Spinal cord (tissue), 9 donors: ENCODE measurements at regions not wholly inside any gene's neighbourhood (a gene's known extent, or its start where the extent isn't known, plus 50 kb on each side); places are given as distances from the start of the nearest gene placed in this dataset.

ENCODE experiments used
- DNase-seq, 6 donors: peaks; one replicate each; pipeline versions ENCODE4 v3.0.0 to v3.0.0-alpha.2; 2013 to 2015; ENCODE audit warnings: low spot score in 6 of 6, low read depth in 4 of 6
- H3K27ac ChIP-seq: one replicate; pipeline ENCODE4 v1.5.1; 2013; ENCODE audit warnings: low read depth, low read length, control low read depth
- H3K27me3 ChIP-seq: one replicate; pipeline ENCODE4 v1.6.1; 2013; ENCODE audit warnings: low read length; ENCODE audit not compliant: control insufficient read depth, insufficient read depth
- H3K36me3 ChIP-seq: one replicate; pipeline ENCODE4 v1.6.1; 2013; ENCODE audit warnings: low read length; ENCODE audit not compliant: control insufficient read depth, insufficient read depth
- H3K4me1 ChIP-seq: one replicate; pipeline ENCODE4 v1.6.1; 2013; ENCODE audit warnings: low read length; ENCODE audit not compliant: control insufficient read depth, insufficient read depth
- H3K4me3 ChIP-seq: one replicate; pipeline ENCODE4 v1.5.1; 2013; ENCODE audit warnings: low read depth, low read length, control low read depth
- H3K9me3 ChIP-seq: one replicate; pipeline ENCODE4 v1.6.1; 2013; ENCODE audit warnings: low read length; ENCODE audit not compliant: control insufficient read depth, insufficient read depth
- WGBS: methylation state at CpG from one replicate; pipeline ENCODE4 v1.1.5; 2013; ENCODE audit warnings: missing lambda C conversion rate; ENCODE audit not compliant: insufficient coverage; 5-methylcytosine and 5-hydroxymethylcytosine counted together
- donor health status: healthy.

- Histone ChIP-seq H3K27me3 (no peaks in the 10 kb centered on the region), H3K27ac (no peak overlapping the region), H3K36me3 (no peaks in the 10 kb centered on the region), H3K9me3 (no peaks in the 10 kb centered on the region), H3K4me1 (no peaks in the 10 kb centered on the region), H3K4me3 (no peak overlapping the region)
- peak in 1 of 6 donors; percentile 47 for DNase-seq
- WGBS = 78% methylated on average over 1 of the region's 5 CpGs
These were observed 294.8 kb downstream of the RNF144B start for GRCh38 chr6:18681832-18682503.

- H3K36me3 ChIP-seq = no peaks in the 10 kb centered on the region
- H3K27me3 ChIP-seq = no peaks in the 10 kb centered on the region
- DNase-seq = no peak
- H3K4me3 ChIP-seq = no peak overlapping the region
- no peaks in the 10 kb centered on the region for H3K9me3 ChIP-seq
- H3K4me1 ChIP-seq = no peaks in the 10 kb centered on the region
- H3K27ac ChIP-seq = no peak overlapping the region
- WGBS = no CpG with 5 or more reads among the region's 3 CpGs
These were observed 297.2 kb downstream of the RNF144B start for GRCh38 chr6:18684343-18684742.

- Histone ChIP-seq H3K27ac (no peak overlapping the region), H3K4me1 (no peaks in the 10 kb centered on the region), H3K4me3 (no peak overlapping the region), H3K27me3 (no peaks in the 10 kb centered on the region), H3K9me3 (no peaks in the 10 kb centered on the region), H3K36me3 (no peaks in the 10 kb centered on the region)
- DNase-seq = peak in 1 of 6 donors; percentile 55
- 38% methylated on average over 3 of the region's 7 CpGs for WGBS
These were observed 306.0 kb downstream of the RNF144B start for GRCh38 chr6:18692929-18693685.

GRCh38 chr6:18693881-18694280 is 306.7 kb downstream of the RNF144B start:
- no peaks in the 10 kb centered on the region for H3K36me3 ChIP-seq
- H3K4me1 ChIP-seq = no peaks in the 10 kb centered on the region
- H3K27me3 ChIP-seq = no peaks in the 10 kb centered on the region
- H3K4me3 ChIP-seq = no peak overlapping the region
- 10% methylated on average over 6 of the region's 6 CpGs for WGBS
- H3K27ac ChIP-seq = no peak overlapping the region
- peak in 2 of 6 donors; percentile 22 to 88 for DNase-seq
- H3K9me3 ChIP-seq = no peaks in the 10 kb centered on the region

GRCh38 chr6:18703546-18703945 is 316.4 kb downstream of the RNF144B start:
- Histone ChIP-seq H3K27ac (no peak overlapping the region), H3K27me3 (no peaks in the 10 kb centered on the region), H3K4me1 (no peaks in the 10 kb centered on the region), H3K36me3 (no peaks in the 10 kb centered on the region), H3K9me3 (no peaks in the 10 kb centered on the region), H3K4me3 (no peak overlapping the region)
- 90% methylated on average over 1 of the region's 3 CpGs for WGBS
- DNase-seq = no peak

- no peaks in the 10 kb centered on the region for H3K27me3 ChIP-seq
- no peaks in the 10 kb centered on the region for H3K9me3 ChIP-seq
- no peaks in the 10 kb centered on the region for H3K4me1 ChIP-seq
- DNase-seq = no peak
- no peaks in the 10 kb centered on the region for H3K36me3 ChIP-seq
- no peak overlapping the region for H3K4me3 ChIP-seq
- no peak overlapping the region for H3K27ac ChIP-seq
- WGBS = 89% methylated on average over 4 of the region's 6 CpGs
These were observed 320.7 kb downstream of the RNF144B start for GRCh38 chr6:18707714-18708439.

- H3K27me3 ChIP-seq = no peaks in the 10 kb centered on the region
- H3K36me3 ChIP-seq = no peaks in the 10 kb centered on the region
- H3K4me1 ChIP-seq = no peaks in the 10 kb centered on the region
- no peak overlapping the region for H3K4me3 ChIP-seq
- DNase-seq = peak in 1 of 6 donors; percentile 77
- no CpG with 5 or more reads among the region's 4 CpGs for WGBS
- no peaks in the 10 kb centered on the region for H3K9me3 ChIP-seq
- H3K27ac ChIP-seq = no peak overlapping the region
These were observed 325.4 kb downstream of the RNF144B start for GRCh38 chr6:18712595-18712994.

- peaks cover 2% of the 10 kb centered on the region for H3K9me3 ChIP-seq
- no peaks in the 10 kb centered on the region for H3K27me3 ChIP-seq
- H3K36me3 ChIP-seq = no peaks in the 10 kb centered on the region
- no peaks in the 10 kb centered on the region for H3K4me1 ChIP-seq
- H3K4me3 ChIP-seq = no peak overlapping the region
- no peak for DNase-seq
- H3K27ac ChIP-seq = no peak overlapping the region
- 100% methylated on average over 1 of the region's 5 CpGs for WGBS
These were observed 332.9 kb downstream of the RNF144B start for GRCh38 chr6:18720075-18720474.

GRCh38 chr6:18724056-18724455 is 336.9 kb downstream of the RNF144B start:
- Histone ChIP-seq H3K27ac (no peak overlapping the region), H3K4me3 (no peak overlapping the region), H3K27me3 (no peaks in the 10 kb centered on the region), H3K4me1 (no peaks in the 10 kb centered on the region), H3K9me3 (peaks cover 2% of the 10 kb centered on the region), H3K36me3 (no peaks in the 10 kb centered on the region)
- DNase-seq = no peak
- 100% methylated on average over 1 of the region's 3 CpGs for WGBS
